Transverse colon (tissue), 3 donors: ENCODE measurements at regions not wholly inside any gene's neighbourhood (a gene's known extent, or its start where the extent isn't known, plus 50 kb on each side); places are given as distances from the start of the nearest gene placed in this dataset.

Source experiments
- POLR2A ChIP-seq: fragments of 450-650 bp; IDR thresholded peaks from one replicate; pipeline ENCODE4 v1.6.1; 2016; ENCODE audit warnings: antibody characterized with exemption, mild to moderate bottlenecking, moderate library complexity
- TF ChIP-seq, protein P1 (sequence below), 5 experiments: fragments of 200-600 bp in 3 of 5; fragments of 450-650 bp in 2 of 5; sonication (generic) in 3 of 5; IDR thresholded peaks; 1 replicate in 2 of 5; 2 replicates in 3 of 5; pipeline ENCODE4 v1.5.1; 2016 to 2017; ENCODE audit warnings: antibody characterized with exemption in 5 of 5, inconsistent platforms in 3 of 5, mild to moderate bottlenecking in 2 of 5, moderate library complexity in 1 of 5

DNA sequence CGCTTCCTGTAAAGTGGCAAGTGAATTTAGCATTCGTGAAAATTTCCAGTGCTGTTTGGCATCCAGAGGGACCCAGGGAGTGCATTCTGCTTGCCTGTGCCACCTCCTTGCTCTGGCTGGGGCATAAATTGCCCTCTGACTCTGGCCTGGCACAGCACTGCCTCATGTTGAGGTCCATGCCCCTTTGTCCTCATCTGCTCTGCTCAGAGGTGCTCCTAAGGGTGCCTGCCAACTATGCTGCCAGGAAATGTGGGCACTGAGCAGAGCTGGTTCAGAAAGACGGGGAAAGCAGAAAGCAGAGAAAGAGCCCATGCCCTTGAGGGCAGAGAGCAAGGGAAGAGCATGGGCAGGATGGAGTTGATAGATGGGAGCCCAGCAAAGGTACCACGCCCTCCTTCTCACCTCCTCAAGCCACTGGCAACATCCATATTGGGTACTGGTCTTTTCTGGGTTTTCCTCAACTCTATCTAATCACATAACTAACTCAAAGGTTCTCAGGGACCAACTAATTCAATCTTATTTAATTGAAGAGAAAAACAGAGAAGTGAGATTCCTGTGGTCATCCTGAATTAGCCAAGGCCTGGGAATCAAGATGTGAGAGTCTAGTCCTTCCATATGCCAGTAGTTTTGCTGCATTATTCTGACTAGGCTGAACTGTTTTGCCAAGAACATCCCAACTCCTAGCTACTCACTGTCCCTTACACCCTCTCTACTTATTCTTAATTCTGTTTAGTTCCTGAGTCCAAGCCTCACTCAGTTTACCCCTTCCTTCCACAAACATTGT is 441.5 kb upstream of the TNP1 start:
- TF ChIP-seq, protein P1, sequence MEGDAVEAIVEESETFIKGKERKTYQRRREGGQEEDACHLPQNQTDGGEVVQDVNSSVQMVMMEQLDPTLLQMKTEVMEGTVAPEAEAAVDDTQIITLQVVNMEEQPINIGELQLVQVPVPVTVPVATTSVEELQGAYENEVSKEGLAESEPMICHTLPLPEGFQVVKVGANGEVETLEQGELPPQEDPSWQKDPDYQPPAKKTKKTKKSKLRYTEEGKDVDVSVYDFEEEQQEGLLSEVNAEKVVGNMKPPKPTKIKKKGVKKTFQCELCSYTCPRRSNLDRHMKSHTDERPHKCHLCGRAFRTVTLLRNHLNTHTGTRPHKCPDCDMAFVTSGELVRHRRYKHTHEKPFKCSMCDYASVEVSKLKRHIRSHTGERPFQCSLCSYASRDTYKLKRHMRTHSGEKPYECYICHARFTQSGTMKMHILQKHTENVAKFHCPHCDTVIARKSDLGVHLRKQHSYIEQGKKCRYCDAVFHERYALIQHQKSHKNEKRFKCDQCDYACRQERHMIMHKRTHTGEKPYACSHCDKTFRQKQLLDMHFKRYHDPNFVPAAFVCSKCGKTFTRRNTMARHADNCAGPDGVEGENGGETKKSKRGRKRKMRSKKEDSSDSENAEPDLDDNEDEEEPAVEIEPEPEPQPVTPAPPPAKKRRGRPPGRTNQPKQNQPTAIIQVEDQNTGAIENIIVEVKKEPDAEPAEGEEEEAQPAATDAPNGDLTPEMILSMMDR (IDR thresholded peaks at IDR 0.05) = no peak
- no peak for TF ChIP-seq POLR2A
